ENCODE measurements at regions not wholly inside any gene's neighbourhood (a gene's known extent, or its start where the extent isn't known, plus 50 kb on each side); places are given as distances from the start of the nearest gene placed in this dataset.
"Not testable (repeated sequence)": the region's sequence is repeated elsewhere in the genome, so short reads cannot be mapped to it uniquely, and the experiment has no call there.

DNA sequence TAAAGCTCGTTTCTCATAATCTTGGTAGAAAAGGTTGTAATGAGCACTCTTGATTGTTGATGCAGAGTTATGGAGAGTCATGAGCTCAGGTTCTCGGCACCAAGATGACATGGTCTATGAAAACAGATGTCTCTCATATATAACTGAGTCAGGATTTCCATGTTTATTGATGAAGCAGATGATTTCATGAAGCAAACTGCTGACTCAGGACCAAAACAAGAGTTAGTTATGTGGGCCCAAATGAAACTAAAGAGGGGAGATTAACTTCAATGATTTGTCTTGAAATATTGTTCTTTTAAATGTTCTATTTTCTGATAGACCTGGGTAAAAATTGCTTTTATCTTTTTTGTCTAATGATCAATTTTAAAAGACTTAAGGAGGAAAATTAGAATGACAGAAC lies 258.6 kb upstream of the CTNND2 start:
- no peak for DNase-seq (ENCODE audit: low spot score)
- in situ Hi-C loops (cut with MboI; ENCODE audit: low sequenced_read_pairs, unreplicated experiment): no loop called here
- TF ChIP-seq, protein P1, sequence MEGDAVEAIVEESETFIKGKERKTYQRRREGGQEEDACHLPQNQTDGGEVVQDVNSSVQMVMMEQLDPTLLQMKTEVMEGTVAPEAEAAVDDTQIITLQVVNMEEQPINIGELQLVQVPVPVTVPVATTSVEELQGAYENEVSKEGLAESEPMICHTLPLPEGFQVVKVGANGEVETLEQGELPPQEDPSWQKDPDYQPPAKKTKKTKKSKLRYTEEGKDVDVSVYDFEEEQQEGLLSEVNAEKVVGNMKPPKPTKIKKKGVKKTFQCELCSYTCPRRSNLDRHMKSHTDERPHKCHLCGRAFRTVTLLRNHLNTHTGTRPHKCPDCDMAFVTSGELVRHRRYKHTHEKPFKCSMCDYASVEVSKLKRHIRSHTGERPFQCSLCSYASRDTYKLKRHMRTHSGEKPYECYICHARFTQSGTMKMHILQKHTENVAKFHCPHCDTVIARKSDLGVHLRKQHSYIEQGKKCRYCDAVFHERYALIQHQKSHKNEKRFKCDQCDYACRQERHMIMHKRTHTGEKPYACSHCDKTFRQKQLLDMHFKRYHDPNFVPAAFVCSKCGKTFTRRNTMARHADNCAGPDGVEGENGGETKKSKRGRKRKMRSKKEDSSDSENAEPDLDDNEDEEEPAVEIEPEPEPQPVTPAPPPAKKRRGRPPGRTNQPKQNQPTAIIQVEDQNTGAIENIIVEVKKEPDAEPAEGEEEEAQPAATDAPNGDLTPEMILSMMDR (IDR thresholded peaks at IDR 0.05; ENCODE audit: borderline replicate concordance, control extremely low read depth, extremely low read depth, insufficient read depth, missing control alignments): no peak

DNA sequence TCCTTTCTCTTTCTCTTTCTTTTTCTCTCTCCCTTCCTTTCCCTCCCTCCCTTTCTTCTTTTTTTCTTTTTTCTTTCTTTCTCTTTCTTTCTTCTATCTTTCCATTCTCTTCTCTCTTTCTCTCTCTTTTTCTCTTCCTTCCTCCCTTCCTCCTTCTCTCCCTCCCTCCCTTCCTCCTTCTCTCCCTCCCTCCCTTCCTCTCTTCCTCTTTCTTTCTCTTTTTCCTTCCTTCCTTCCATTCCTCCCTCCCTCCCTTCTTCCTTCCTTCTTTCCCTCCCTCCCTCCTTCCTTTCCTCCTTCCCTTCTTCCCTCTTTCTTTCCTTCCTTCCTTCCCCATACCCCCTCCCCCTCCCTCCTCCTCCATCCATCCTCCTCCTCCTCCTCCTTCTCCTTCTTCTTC lies 243.3 kb upstream of the CTNND2 start:
- no peak for DNase-seq (ENCODE audit: low spot score)
- in situ Hi-C loops (cut with MboI; ENCODE audit: low sequenced_read_pairs, unreplicated experiment): no loop called here
- TF ChIP-seq, protein P1 (IDR thresholded peaks at IDR 0.05; ENCODE audit: borderline replicate concordance, control extremely low read depth, extremely low read depth, insufficient read depth, missing control alignments): no peak

DNA sequence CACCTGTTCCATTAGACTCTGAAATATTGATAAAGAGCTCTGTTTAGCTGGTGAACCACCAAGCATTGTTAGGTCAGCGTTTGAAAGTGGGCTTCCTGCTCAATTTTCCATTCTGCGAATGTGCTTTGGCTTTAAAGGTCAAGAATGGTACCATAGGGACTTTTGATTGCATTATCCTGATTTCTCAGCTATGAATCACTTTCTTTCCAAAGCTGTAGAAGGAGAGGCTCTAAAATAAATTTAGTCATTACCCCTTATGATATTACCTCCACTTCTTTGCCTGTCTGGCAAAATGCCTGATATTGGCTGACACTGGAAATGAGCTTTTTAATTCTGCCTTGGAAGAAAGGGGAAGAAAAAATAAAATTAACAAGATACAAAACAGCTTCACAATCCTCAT lies 237.2 kb upstream of the CTNND2 start:
- TF ChIP-seq, protein P1 (IDR thresholded peaks at IDR 0.05; ENCODE audit: borderline replicate concordance, control extremely low read depth, extremely low read depth, insufficient read depth, missing control alignments): no peak
- in situ Hi-C loops (cut with MboI; ENCODE audit: low sequenced_read_pairs, unreplicated experiment): no loop called here
- no peak for DNase-seq (ENCODE audit: low spot score)

DNA sequence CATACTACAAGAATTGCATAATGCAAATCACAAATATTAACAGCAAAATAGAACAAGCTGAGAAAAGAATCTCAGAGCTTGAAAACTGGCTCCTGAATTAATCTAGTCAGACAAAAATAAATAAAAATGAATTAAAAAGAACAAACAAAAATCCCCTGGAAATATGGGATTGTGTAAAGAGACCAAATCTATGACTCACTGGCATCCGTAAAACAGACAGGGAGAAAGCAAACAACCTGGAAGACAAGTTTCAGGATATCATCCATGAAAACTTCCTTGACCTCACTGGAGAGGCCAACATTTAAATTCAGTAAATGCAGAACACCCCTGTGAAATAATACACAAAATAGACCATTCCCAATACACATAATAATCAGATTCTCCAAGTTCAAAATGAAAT lies 229.3 kb upstream of the CTNND2 start:
- TF ChIP-seq, protein P1 (IDR thresholded peaks at IDR 0.05; ENCODE audit: borderline replicate concordance, control extremely low read depth, extremely low read depth, insufficient read depth, missing control alignments): no peak
- DNase-seq (ENCODE audit: low spot score): no peak
- in situ Hi-C loops (cut with MboI; ENCODE audit: low sequenced_read_pairs, unreplicated experiment): no loop called here

DNA sequence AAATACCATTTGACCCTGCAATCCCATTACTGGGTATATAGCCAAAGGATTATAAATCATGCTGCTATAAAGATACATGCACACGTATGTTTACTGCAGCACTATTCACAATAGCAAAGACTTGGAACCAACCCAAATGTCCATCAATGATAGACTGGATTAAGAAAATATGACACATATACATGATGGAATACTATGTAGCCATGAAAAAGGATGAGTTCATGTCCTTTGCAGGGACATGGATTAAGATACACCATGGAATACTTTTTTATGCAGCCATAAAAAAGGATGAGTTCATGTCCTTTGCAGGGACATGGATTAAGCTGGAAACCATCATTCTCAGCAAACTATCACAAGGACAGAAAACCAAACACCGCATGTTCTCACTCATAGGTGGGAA lies 226.8 kb upstream of the CTNND2 start:
- in situ Hi-C loops (cut with MboI; ENCODE audit: low sequenced_read_pairs, unreplicated experiment); DNase-seq (ENCODE audit: low spot score): not testable (repeated sequence)

DNA sequence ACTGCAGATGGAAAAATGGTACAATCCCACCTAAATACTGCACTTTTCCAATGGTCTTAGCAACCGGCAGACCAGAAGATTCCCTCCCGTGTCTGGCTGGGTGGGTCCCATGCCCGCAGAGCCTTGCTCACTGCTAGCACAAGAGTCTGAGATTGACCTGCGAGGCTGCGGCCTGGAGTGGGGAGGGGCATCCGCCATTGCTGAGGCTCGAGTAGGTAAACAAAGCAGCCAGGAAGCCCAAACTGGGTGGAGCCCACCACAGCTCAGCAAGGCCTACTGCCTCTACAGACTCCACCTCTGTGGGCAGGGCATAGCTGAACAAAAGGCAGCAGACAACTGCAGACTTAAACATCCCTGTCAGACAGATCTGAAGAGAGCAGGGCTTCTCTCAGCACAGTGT lies 221.6 kb upstream of the CTNND2 start:
- TF ChIP-seq, protein P1 (IDR thresholded peaks at IDR 0.05; ENCODE audit: borderline replicate concordance, control extremely low read depth, extremely low read depth, insufficient read depth, missing control alignments): no peak
- in situ Hi-C loops (cut with MboI; ENCODE audit: low sequenced_read_pairs, unreplicated experiment): no loop called here
- no peak for DNase-seq (ENCODE audit: low spot score)

DNA sequence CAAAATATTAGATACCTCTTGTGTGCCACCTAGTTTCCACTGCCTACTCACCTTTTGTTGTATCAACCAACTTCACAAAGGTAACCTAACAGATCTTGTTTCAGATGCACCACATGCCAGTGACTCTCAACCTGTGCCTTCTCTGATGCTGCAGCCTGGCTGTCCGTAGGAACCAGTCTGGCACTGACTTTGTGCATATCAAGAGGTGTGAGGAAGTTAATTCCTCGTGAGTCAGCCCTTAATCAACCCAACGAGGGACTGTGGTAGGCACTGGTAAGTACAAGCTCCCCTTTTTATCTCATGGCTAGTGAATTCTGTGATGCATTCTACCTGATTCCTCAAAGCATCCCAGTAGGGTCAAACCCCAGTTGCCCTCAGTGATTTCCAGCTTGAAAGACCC lies 215.4 kb upstream of the CTNND2 start:
- in situ Hi-C loops (cut with MboI; ENCODE audit: low sequenced_read_pairs, unreplicated experiment): no loop called here
- DNase-seq (ENCODE audit: low spot score): no peak
- TF ChIP-seq, protein P1 (IDR thresholded peaks at IDR 0.05; ENCODE audit: borderline replicate concordance, control extremely low read depth, extremely low read depth, insufficient read depth, missing control alignments): no peak

Data from GM13976 (cell line).